OCI-LY1 (cell line): ENCODE measurements at regions not wholly inside any gene's neighbourhood (a gene's known extent, or its start where the extent isn't known, plus 50 kb on each side); places are given as distances from the start of the nearest gene placed in this dataset.

ENCODE experiments used
- H2AFZ ChIP-seq: fragments of 200-600 bp; sonication (generic), shearing (Covaris generic); 2 replicates; pipeline ENCODE4 v1.6.0; 2014; ENCODE audit warnings: antibody characterized with exemption, mild to moderate bottlenecking, low read length
- H3F3A ChIP-seq: fragments of 200-600 bp; sonication (generic), shearing (Covaris generic); 2 replicates; pipeline ENCODE4 v1.6.0; 2014; ENCODE audit warnings: mild to moderate bottlenecking, antibody characterized with exemption, low read length, moderate library complexity; ENCODE audit not compliant: insufficient read depth
- H3K27ac ChIP-seq: fragments of 200-600 bp; sonication (generic); 2 replicates; pipeline ENCODE4 v1.5.1; 2014; ENCODE audit warnings: low read length, mixed run types, mild to moderate bottlenecking, low read depth; ENCODE audit not compliant: poor library complexity, severe bottlenecking
- H3K27me3 ChIP-seq: fragments of 200-600 bp; sonication (generic); 2 replicates; pipeline ENCODE4 v1.6.0; 2014; ENCODE audit warnings: antibody characterized with exemption, mild to moderate bottlenecking, low read length, moderate library complexity; ENCODE audit not compliant: insufficient read depth
- H3K36me3 ChIP-seq: fragments of 200-600 bp; sonication (generic); 2 replicates; pipeline ENCODE4 v1.6.1; 2014; ENCODE audit warnings: mild to moderate bottlenecking, antibody characterized with exemption, low read length, moderate library complexity, mixed read lengths; ENCODE audit not compliant: insufficient read depth
- H3K4me1 ChIP-seq: fragments of 200-600 bp; sonication (generic); 2 replicates; pipeline ENCODE4 v1.5.1; 2014; ENCODE audit warnings: mild to moderate bottlenecking, low read length, moderate library complexity; ENCODE audit not compliant: insufficient read depth, severe bottlenecking
- H3K4me2 ChIP-seq: fragments of 200-600 bp; sonication (generic), shearing (Covaris generic); 2 replicates; pipeline ENCODE4 v1.6.1; 2014; ENCODE audit warnings: low read length
- H3K4me3 ChIP-seq: fragments of 200-600 bp; sonication (generic); 2 replicates; pipeline ENCODE4 v1.5.1; 2014; ENCODE audit warnings: low read length, low read depth, mild to moderate bottlenecking, mixed read lengths; ENCODE audit not compliant: poor library complexity, severe bottlenecking
- H3K79me2 ChIP-seq: fragments of 200-600 bp; shearing (Covaris generic); 2 replicates; pipeline ENCODE4 v1.6.1; 2016; ENCODE audit warnings: mixed run types, low read length, mixed read lengths; ENCODE audit not compliant: insufficient read depth
- H3K9ac ChIP-seq: fragments of 200-600 bp; sonication (generic), shearing (Covaris generic); 2 replicates; pipeline ENCODE4 v1.6.1; 2014; ENCODE audit warnings: mild to moderate bottlenecking, low read length, mixed read lengths
- H3K9me2 ChIP-seq: fragments of 200-600 bp; sonication (generic), shearing (Covaris generic); 2 replicates; pipeline ENCODE4 v1.6.1; 2014; ENCODE audit warnings: low read depth, mild to moderate bottlenecking, low read length, mixed read lengths
- H3K9me3 ChIP-seq: fragments of 200-600 bp; shearing (Covaris generic); 2 replicates; pipeline ENCODE4 v1.6.1; 2014; ENCODE audit warnings: low read length, mixed read lengths
- H4K20me1 ChIP-seq: fragments of 200-600 bp; sonication (generic), shearing (Covaris generic); 2 replicates; pipeline ENCODE4 v1.6.0; 2016; ENCODE audit warnings: mild to moderate bottlenecking, low read length; ENCODE audit not compliant: insufficient read depth
- EZH2 ChIP-seq: fragments of 200-600 bp; sonication (generic), shearing (Covaris generic); IDR thresholded peaks from 2 replicates; pipeline ENCODE4 v1.8.0; 2017; ENCODE audit warnings: borderline replicate concordance, mixed run types, mild to moderate bottlenecking, antibody characterized with exemption, low read length, moderate library complexity, mixed read lengths
- TF ChIP-seq, protein P1 (sequence below): fragments of 200-600 bp; sonication (generic), shearing (Covaris generic); IDR thresholded peaks from 2 replicates; pipeline ENCODE4 v1.5.1; 2017; ENCODE audit warnings: mild to moderate bottlenecking, antibody characterized with exemption, low read length, moderate library complexity, mixed read lengths

DNA sequence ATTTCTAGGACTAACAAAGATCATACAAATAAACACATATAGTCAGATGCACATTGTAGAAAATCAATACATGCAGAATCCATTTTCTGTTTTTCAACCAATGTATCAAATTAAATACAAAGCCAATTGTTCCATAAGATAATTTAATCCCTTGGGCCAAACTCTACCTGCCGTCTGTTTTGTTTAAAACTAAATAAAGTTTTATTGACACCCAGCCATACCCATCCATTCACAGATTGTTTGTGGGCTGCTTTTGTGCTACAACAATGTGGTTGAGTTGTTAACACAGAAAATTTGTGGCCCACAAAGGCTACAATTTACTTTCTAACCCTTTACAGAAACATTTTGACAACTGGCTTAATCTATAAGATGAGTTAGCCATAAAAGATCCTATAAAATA, 484.0 kb upstream of the ID2 start:
- Histone ChIP-seq H3K4me2 (no peak overlapping the region), H3F3A (no peaks in the 10 kb centered on the region), H3K36me3 (no peaks in the 10 kb centered on the region; the same call in 1 of the 2 replicates), H3K27ac (no peak overlapping the region), H3K9ac (no peak overlapping the region), H3K9me2 (no peaks in the 10 kb centered on the region), H3K27me3 (no peaks in the 10 kb centered on the region), H4K20me1 (no peaks in the 10 kb centered on the region), H3K4me1 (peaks cover 14% of the 10 kb centered on the region), H2AFZ (no peak overlapping the region), H3K4me3 (no peak overlapping the region), H3K9me3 (0 out of 2 replicates have a peak, but pooled peaks cover 3% of the 10 kb centered on the region), H3K79me2 (no peaks in the 10 kb centered on the region)
- TF ChIP-seq, protein P1, sequence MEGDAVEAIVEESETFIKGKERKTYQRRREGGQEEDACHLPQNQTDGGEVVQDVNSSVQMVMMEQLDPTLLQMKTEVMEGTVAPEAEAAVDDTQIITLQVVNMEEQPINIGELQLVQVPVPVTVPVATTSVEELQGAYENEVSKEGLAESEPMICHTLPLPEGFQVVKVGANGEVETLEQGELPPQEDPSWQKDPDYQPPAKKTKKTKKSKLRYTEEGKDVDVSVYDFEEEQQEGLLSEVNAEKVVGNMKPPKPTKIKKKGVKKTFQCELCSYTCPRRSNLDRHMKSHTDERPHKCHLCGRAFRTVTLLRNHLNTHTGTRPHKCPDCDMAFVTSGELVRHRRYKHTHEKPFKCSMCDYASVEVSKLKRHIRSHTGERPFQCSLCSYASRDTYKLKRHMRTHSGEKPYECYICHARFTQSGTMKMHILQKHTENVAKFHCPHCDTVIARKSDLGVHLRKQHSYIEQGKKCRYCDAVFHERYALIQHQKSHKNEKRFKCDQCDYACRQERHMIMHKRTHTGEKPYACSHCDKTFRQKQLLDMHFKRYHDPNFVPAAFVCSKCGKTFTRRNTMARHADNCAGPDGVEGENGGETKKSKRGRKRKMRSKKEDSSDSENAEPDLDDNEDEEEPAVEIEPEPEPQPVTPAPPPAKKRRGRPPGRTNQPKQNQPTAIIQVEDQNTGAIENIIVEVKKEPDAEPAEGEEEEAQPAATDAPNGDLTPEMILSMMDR, result no peak
- no peak for TF ChIP-seq EZH2

DNA sequence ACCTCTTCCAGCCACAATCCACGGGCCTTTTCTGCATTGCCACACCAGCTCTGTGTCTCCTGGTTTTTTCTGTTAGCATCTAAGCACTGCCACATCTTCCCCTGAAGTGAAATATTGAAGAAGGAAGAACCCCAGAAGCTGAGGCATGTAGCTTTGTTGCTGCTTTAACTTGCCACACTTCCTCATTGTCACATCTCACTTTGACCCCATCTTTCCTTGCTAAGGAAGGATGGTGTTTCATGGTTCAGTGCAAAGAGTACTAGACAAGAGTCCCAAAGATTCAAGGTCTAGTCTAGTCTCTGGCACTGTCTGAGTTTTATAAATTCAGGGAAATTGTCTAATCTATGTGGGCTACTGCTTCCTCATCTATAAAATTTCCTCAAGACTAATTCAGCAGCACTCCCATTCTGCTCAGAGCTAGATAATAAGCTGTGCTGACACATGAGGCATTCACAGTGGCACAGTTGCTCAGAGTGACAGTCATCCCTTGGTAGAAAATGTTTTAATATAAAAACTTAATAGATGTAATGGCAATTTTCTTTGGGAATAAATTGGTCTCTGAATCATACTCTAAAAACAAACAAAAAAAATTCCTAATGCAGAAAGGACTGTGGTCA, 483.0 kb upstream of the ID2 start:
- 0 out of 2 replicates have a peak, but pooled peaks cover 3% of the 10 kb centered on the region for H3K9me3 ChIP-seq
- TF ChIP-seq, protein P1, result no peak
- no peak for TF ChIP-seq EZH2
- no peak overlapping the region for H2AFZ ChIP-seq
- H3K4me2 ChIP-seq, result no peak overlapping the region
- H3K9me2 ChIP-seq, result no peaks in the 10 kb centered on the region
- no peak overlapping the region for H3K4me3 ChIP-seq
- no peak overlapping the region for H3K27ac ChIP-seq
- no peaks in the 10 kb centered on the region for H3K27me3 ChIP-seq
- H3K4me1 ChIP-seq, result peaks cover 14% of the 10 kb centered on the region
- H3K9ac ChIP-seq, result no peak overlapping the region
- no peaks in the 10 kb centered on the region; the same call in 1 of the 2 replicates for H3K36me3 ChIP-seq
- H4K20me1 ChIP-seq, result no peaks in the 10 kb centered on the region
- H3K79me2 ChIP-seq, result no peaks in the 10 kb centered on the region
- H3F3A ChIP-seq, result no peaks in the 10 kb centered on the region

DNA sequence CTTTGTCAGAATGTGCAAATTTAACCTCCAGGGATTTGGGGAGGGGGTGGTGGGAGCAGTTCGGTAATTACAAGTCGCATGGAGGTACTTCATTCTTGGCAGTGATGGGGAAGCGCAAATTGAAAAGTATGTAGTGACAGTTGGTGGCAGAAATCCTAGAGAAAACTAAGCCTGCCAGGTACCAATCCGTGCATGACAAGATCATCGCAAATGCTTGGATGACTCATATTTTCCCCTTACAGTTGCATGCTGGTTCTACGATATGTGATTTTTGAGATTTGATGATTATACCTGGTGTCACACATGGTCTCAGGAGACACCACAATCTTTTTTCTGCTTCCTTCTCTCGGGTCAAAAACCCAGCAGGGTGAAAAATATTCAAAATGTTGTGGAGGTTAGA, 479.7 kb upstream of the ID2 start:
- TF ChIP-seq, protein P1, result no peak
- no peak for TF ChIP-seq EZH2
- Histone ChIP-seq H2AFZ (no peak overlapping the region), H3K79me2 (no peaks in the 10 kb centered on the region), H3K9me2 (no peaks in the 10 kb centered on the region), H3K9me3 (0 out of 2 replicates have a peak, but pooled peaks cover 3% of the 10 kb centered on the region), H3K27me3 (no peaks in the 10 kb centered on the region), H3K36me3 (no peaks in the 10 kb centered on the region; the same call in 1 of the 2 replicates), H3K9ac (no peak overlapping the region), H3K4me3 (no peak overlapping the region), H3F3A (no peaks in the 10 kb centered on the region), H3K27ac (no peak overlapping the region), H4K20me1 (no peaks in the 10 kb centered on the region), H3K4me1 (peaks cover 14% of the 10 kb centered on the region), H3K4me2 (no peak overlapping the region; the same call in 1 of the 2 replicates)
